ENCODE measurements at regions not wholly inside any gene's neighbourhood (a gene's known extent, or its start where the extent isn't known, plus 50 kb on each side); places are given as distances from the start of the nearest gene placed in this dataset.

GRCh38 chr16:26231647-26232046 is 539.9 kb downstream of the HS3ST4 start:
- TF ChIP-seq, protein P1, sequence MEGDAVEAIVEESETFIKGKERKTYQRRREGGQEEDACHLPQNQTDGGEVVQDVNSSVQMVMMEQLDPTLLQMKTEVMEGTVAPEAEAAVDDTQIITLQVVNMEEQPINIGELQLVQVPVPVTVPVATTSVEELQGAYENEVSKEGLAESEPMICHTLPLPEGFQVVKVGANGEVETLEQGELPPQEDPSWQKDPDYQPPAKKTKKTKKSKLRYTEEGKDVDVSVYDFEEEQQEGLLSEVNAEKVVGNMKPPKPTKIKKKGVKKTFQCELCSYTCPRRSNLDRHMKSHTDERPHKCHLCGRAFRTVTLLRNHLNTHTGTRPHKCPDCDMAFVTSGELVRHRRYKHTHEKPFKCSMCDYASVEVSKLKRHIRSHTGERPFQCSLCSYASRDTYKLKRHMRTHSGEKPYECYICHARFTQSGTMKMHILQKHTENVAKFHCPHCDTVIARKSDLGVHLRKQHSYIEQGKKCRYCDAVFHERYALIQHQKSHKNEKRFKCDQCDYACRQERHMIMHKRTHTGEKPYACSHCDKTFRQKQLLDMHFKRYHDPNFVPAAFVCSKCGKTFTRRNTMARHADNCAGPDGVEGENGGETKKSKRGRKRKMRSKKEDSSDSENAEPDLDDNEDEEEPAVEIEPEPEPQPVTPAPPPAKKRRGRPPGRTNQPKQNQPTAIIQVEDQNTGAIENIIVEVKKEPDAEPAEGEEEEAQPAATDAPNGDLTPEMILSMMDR (IDR thresholded peaks at IDR 0.05): no peak
- TF ChIP-seq POLR2A (IDR thresholded peaks at IDR 0.05): no peak
